A549 (cell line): ENCODE measurements at regions not wholly inside any gene's neighbourhood (a gene's known extent, or its start where the extent isn't known, plus 50 kb on each side); places are given as distances from the start of the nearest gene placed in this dataset.

Experiments used
- ATAC-seq, 2 experiments: fragments of 200-7000 bp in 1 of 2; fragments of >200 bp in 1 of 2; cut with Nextera tagmentation in 1 of 2; cut with Tn5 transposase in 1 of 2; 3 replicates each; pipeline versions ENCODE4 v1.8.0 to v1.9.1; 2018 to 2020; ENCODE audit warnings: mild to moderate bottlenecking in 1 of 2, moderate library complexity in 1 of 2
- CTCF ChIA-PET: fragments of 300-600 bp; sonication (Branson Sonifier 250); formaldehyde crosslinking; extraction: SDS; loops from one replicate; lab custom pipeline; 2021; ENCODE audit warnings: antibody characterized with exemption, inconsistent platforms; lab: Yijun Ruan, JAX
- POLR2A ChIA-PET: fragments of 350-600 bp; formaldehyde crosslinking; extraction: SDS; loops from one replicate; lab custom pipeline; 2021; ENCODE audit warnings: antibody characterized with exemption, inconsistent platforms; lab: Yijun Ruan, JAX
- DNase-seq, 2 experiments: peaks; one replicate each; pipeline versions ENCODE4 v3.0.0 to v3.0.0-alpha.2; 2011 to 2016; ENCODE audit warnings: low read depth in 1 of 2, low spot score in 1 of 2
- FAIRE-seq: peaks from 2 replicates; lab custom pipeline; 2011; peaks lifted over from hg19 to GRCh38; lab: Jason Lieb, UNC
- H3K27ac ChIP-seq, 2 experiments: fragments of >200 bp; sonication (Bioruptor Twin); formaldehyde crosslinking; 3 replicates each; pipeline ENCODE4 v1.5.1; 2016 to 2017
- H3K4me1 ChIP-seq: fragments of >200 bp; sonication (Bioruptor Twin); formaldehyde crosslinking; 3 replicates; pipeline ENCODE4 v1.6.1; 2016
- H3K4me2 ChIP-seq: fragments of >200 bp; sonication (Bioruptor Twin); formaldehyde crosslinking; 3 replicates; pipeline ENCODE4 v1.6.1; 2016
- H3K4me3 ChIP-seq: fragments of >200 bp; sonication (Bioruptor Twin); formaldehyde crosslinking; 3 replicates; pipeline ENCODE4 v1.5.1; 2016
- H3K9me3 ChIP-seq: fragments of >200 bp; sonication (Bioruptor Twin); formaldehyde crosslinking; 3 replicates; pipeline ENCODE4 v1.6.1; 2016
- BHLHE40 ChIP-seq: IDR thresholded peaks from 2 replicates; pipeline ENCODE4 v1.6.1; 2012; ENCODE audit warnings: low read depth, low read length, inconsistent platforms
- CBX2 ChIP-seq: fragments of 200-600 bp; sonication (generic); IDR thresholded peaks from 2 replicates; pipeline ENCODE4 v1.6.1; 2016; ENCODE audit warnings: low read depth, mild to moderate bottlenecking, borderline replicate concordance
- CHD2 ChIP-seq: fragments of 150-350 bp; IDR thresholded peaks from 2 replicates; pipeline ENCODE4 v1.6.1; 2014; ENCODE audit warnings: low read length; ENCODE audit not compliant: partially characterized antibody
- CHD4 ChIP-seq: fragments of 200-600 bp; sonication (generic); IDR thresholded peaks from 2 replicates; pipeline ENCODE4 v1.6.1; 2016; ENCODE audit warnings: antibody characterized with exemption, mild to moderate bottlenecking, borderline replicate concordance
- CTCF ChIP-seq: fragments of >200 bp; sonication (Bioruptor Twin); formaldehyde crosslinking; IDR thresholded peaks from 3 replicates; pipeline ENCODE4 v1.5.1; 2016
- EHMT2 ChIP-seq: fragments of 200-600 bp; sonication (generic); IDR thresholded peaks from 2 replicates; pipeline ENCODE4 v1.6.1; 2016; ENCODE audit warnings: antibody characterized with exemption, low read depth, mild to moderate bottlenecking, moderate library complexity
- FOSB ChIP-seq: fragments of 250-450 bp; sonication (Bioruptor Pico); IDR thresholded peaks from 2 replicates; pipeline ENCODE4 v1.5.0; 2020; ENCODE audit warnings: mild to moderate bottlenecking, moderate library complexity
- FOSL2 ChIP-seq, 2 experiments: fragments of 450-650 bp in 1 of 2; fragments of >200 bp in 1 of 2; sonication (Bioruptor Twin) in 1 of 2; formaldehyde crosslinking; IDR thresholded peaks; 2 replicates each; pipeline versions ENCODE4 v1.5.0 to v1.6.1; 2016 to 2020; ENCODE audit warnings: mild to moderate bottlenecking in 1 of 2, moderate library complexity in 1 of 2
- HDAC2 ChIP-seq: fragments of 200-600 bp; sonication (generic); IDR thresholded peaks from 2 replicates; pipeline ENCODE4 v1.6.1; 2016
- HOXA7 ChIP-seq: fragments of 250-450 bp; sonication (Bioruptor Pico); IDR thresholded peaks from 2 replicates; pipeline ENCODE4 v1.5.0; 2020; ENCODE audit warnings: mild to moderate bottlenecking, moderate library complexity
- HOXB13 ChIP-seq: fragments of 250-450 bp; sonication (Bioruptor Pico); IDR thresholded peaks from 2 replicates; pipeline ENCODE4 v1.5.0; 2020; ENCODE audit warnings: low read depth, mild to moderate bottlenecking, moderate library complexity
- JUNB ChIP-seq: fragments of >200 bp; sonication (Bioruptor Twin); formaldehyde crosslinking; IDR thresholded peaks from 2 replicates; pipeline ENCODE4 v1.6.1; 2016
- KDM1A ChIP-seq: fragments of 200-600 bp; sonication (generic); IDR thresholded peaks from 2 replicates; pipeline ENCODE4 v1.6.1; 2016; ENCODE audit warnings: low read depth, mild to moderate bottlenecking
- MAX ChIP-seq: IDR thresholded peaks from 2 replicates; pipeline ENCODE4 v1.6.1; 2012
- MAZ ChIP-seq: fragments of 150-350 bp; IDR thresholded peaks from 2 replicates; pipeline ENCODE4 v1.6.1; 2014; ENCODE audit warnings: antibody characterized with exemption, low read depth, low read length, borderline replicate concordance
- MYC ChIP-seq: IDR thresholded peaks from 2 replicates; pipeline ENCODE4 v1.6.1; 2012; ENCODE audit warnings: mild to moderate bottlenecking, inconsistent platforms, low read length, improper control_type of control experiment, borderline replicate concordance
- NFE2L2 ChIP-seq: fragments of 150-350 bp; conservative IDR thresholded peaks from 2 replicates; pipeline ENCODE4 v1.6.1; 2014; ENCODE audit warnings: low read length
- NPAS2 ChIP-seq: fragments of 250-450 bp; sonication (Bioruptor Pico); IDR thresholded peaks from 2 replicates; pipeline ENCODE4 v1.8.0; 2022; ENCODE audit warnings: mild to moderate bottlenecking, moderate library complexity, borderline replicate concordance
- PHF8 ChIP-seq: fragments of 200-600 bp; sonication (generic); IDR thresholded peaks from 2 replicates; pipeline ENCODE4 v1.6.1; 2016; ENCODE audit warnings: low read depth, mild to moderate bottlenecking, antibody characterized with exemption, moderate library complexity, borderline replicate concordance
- POLR2AphosphoS2 ChIP-seq: conservative IDR thresholded peaks from 2 replicates; pipeline ENCODE4 v1.6.1; 2012; ENCODE audit warnings: low read length, improper control_type of control experiment, inconsistent platforms
- RARB ChIP-seq: fragments of 250-450 bp; sonication (Bioruptor Pico); IDR thresholded peaks from 2 replicates; pipeline ENCODE4 v1.8.0; 2021; ENCODE audit warnings: mild to moderate bottlenecking, moderate library complexity
- RCOR1 ChIP-seq: fragments of 150-350 bp; IDR thresholded peaks from 2 replicates; pipeline ENCODE4 v1.6.1; 2014; ENCODE audit warnings: antibody characterized with exemption, low read length, low read depth
- RFX5 ChIP-seq: fragments of 450-650 bp; IDR thresholded peaks from 2 replicates; pipeline ENCODE4 v1.7.1; 2014; ENCODE audit warnings: antibody characterized with exemption, mild to moderate bottlenecking, moderate library complexity
- SMC3 ChIP-seq: fragments of >200 bp; sonication (Bioruptor Twin); formaldehyde crosslinking; IDR thresholded peaks from 3 replicates; pipeline ENCODE4 v1.6.1; 2018; ENCODE audit warnings: inconsistent platforms
- SREBF2 ChIP-seq: fragments of 450-650 bp; IDR thresholded peaks from 2 replicates; pipeline ENCODE4 v1.6.1; 2014; ENCODE audit warnings: mild to moderate bottlenecking, moderate library complexity
- TFCP2L1 ChIP-seq: fragments of 250-450 bp; sonication (Bioruptor Pico); IDR thresholded peaks from 2 replicates; pipeline ENCODE4 v1.5.0; 2021; ENCODE audit warnings: mild to moderate bottlenecking
- TP53 ChIP-seq: fragments of 250-450 bp; sonication (Bioruptor Pico); IDR thresholded peaks from 2 replicates; pipeline ENCODE4 v1.5.0; 2021; ENCODE audit warnings: mild to moderate bottlenecking, moderate library complexity
- USF2 ChIP-seq: fragments of 450-650 bp; IDR thresholded peaks from 2 replicates; pipeline ENCODE4 v1.6.1; 2014; ENCODE audit warnings: antibody characterized with exemption
- ZC3H11A ChIP-seq: fragments of 450-650 bp; IDR thresholded peaks from 2 replicates; pipeline ENCODE4 v1.6.1; 2014; ENCODE audit warnings: antibody characterized with exemption, mild to moderate bottlenecking
- ZFP36 ChIP-seq: fragments of 450-650 bp; IDR thresholded peaks from 2 replicates; pipeline ENCODE4 v1.6.1; 2014; ENCODE audit warnings: borderline replicate concordance; ENCODE audit not compliant: partially characterized antibody
- ZNF302 ChIP-seq: fragments of 250-450 bp; sonication (Bioruptor Pico); IDR thresholded peaks from 2 replicates; pipeline ENCODE4 v1.9.0; 2021; ENCODE audit warnings: inconsistent platforms, mild to moderate bottlenecking, moderate library complexity
- WGBS: methylation state at CpG from one replicate; pipeline ENCODE4 v1.1.6; 2017; ENCODE audit errors: missing lambda C conversion rate; 5-methylcytosine and 5-hydroxymethylcytosine counted together

GRCh38 chr2:10243926-10244270, 58.8 kb upstream of the HPCAL1 start:
- 78% methylated on average over 10 of the region's 10 CpGs for WGBS
- no peak for DNase-seq
- H3K27ac ChIP-seq, result no peak overlapping the region
- POLR2A ChIA-PET, result interaction anchor here (0.5 kb wide), 1 partner anchor 23 kb away, joined by 3 read pairs; no protein-coding TSS in a partner anchor
- CTCF ChIA-PET, result interaction anchor here (0.9 to 2.1 kb wide), 4 partner anchors 15 to 191 kb away, joined by 3 to 6 read pairs (median 4); no protein-coding TSS in a partner anchor
- FAIRE-seq, result no peak
- no peak for ATAC-seq
- H3K9me3 ChIP-seq, result peaks cover 3% of the 10 kb centered on the region; the same call in 1 of the 3 replicates
- H3K4me1 ChIP-seq, result no peaks in the 10 kb centered on the region
- no peak overlapping the region for H3K4me2 ChIP-seq
- H3K4me3 ChIP-seq, result no peak overlapping the region
- TF ChIP-seq HOXA7 (CRISPR knock-in tag) (no peak), KDM1A (no peak), HDAC2 (no peak), RCOR1 (no peak), CTCF (no peak), HOXB13 (CRISPR knock-in tag) (no peak), EHMT2 (no peak), NPAS2 (CRISPR knock-in tag) (no peak), FOSB (no peak), CBX2 (no peak), MYC (no peak), SMC3 (no peak), CHD2 (no peak), TFCP2L1 (no peak), ZNF302 (CRISPR knock-in tag) (no peak), CHD4 (no peak), JUNB (no peak), NFE2L2 (no peak)

- no peak for ATAC-seq
- H3K4me2 ChIP-seq, result no peak overlapping the region
- CTCF ChIA-PET, result interaction anchor here (0.9 to 1.3 kb wide), 2 partner anchors 20 to 163 kb away, joined by 3 read pairs; no protein-coding TSS in a partner anchor
- no peak for DNase-seq
- H3K4me3 ChIP-seq, result no peak overlapping the region
- peaks cover 14% of the 10 kb centered on the region for H3K9me3 ChIP-seq
- POLR2A ChIA-PET, result no interaction called here
- H3K27ac ChIP-seq, result no peak overlapping the region
- FAIRE-seq, result no peak
- WGBS, result 77% methylated on average over 8 of the region's 8 CpGs
- no peaks in the 10 kb centered on the region for H3K4me1 ChIP-seq
- no peak for TF ChIP-seq USF2
- no peak for TF ChIP-seq POLR2AphosphoS2
- no peak for TF ChIP-seq SMC3
- TF ChIP-seq MAZ, result no peak
- no peak for TF ChIP-seq BHLHE40
- TF ChIP-seq FOSL2 (IDR thresholded peaks at IDR 0.05), result no peak
- TF ChIP-seq FOSL2 (CRISPR knock-in tag; IDR thresholded peaks at IDR 0.05), result no peak
- TF ChIP-seq TP53 (CRISPR knock-in tag), result no peak
- TF ChIP-seq PHF8, result no peak
- TF ChIP-seq ZFP36, result no peak
- TF ChIP-seq RFX5, result no peak
- TF ChIP-seq HOXB13 (CRISPR knock-in tag), result no peak
- TF ChIP-seq RARB, result no peak
- TF ChIP-seq MAX, result no peak
- no peak for TF ChIP-seq NFE2L2
- TF ChIP-seq HDAC2, result no peak
- TF ChIP-seq ZC3H11A, result no peak
- no peak for TF ChIP-seq SREBF2
Measured at GRCh38 chr2:10245021-10245420, 57.7 kb upstream of the HPCAL1 start.
